ENCODE measurements at regions not wholly inside any gene's neighbourhood (a gene's known extent, or its start where the extent isn't known, plus 50 kb on each side); places are given as distances from the start of the nearest gene placed in this dataset.

GRCh38 chr18:68438536-68438935, 276.4 kb downstream of the TMX3 start:
- DNase-seq (ENCODE audit: extremely low spot score) = no peak
- ChIA-PET POLR2A (no interaction called here), CTCF (no interaction called here)
- TF ChIP-seq CTCF (IDR thresholded peaks at IDR 0.05; ENCODE audit: control extremely low read depth, extremely low read depth, low read depth, missing control alignments) = no peak

GRCh38 chr18:68436485-68436884, 278.4 kb downstream of the TMX3 start:
- CTCF ChIA-PET = no interaction called here
- no peak for DNase-seq (ENCODE audit: extremely low spot score)

GRCh38 chr18:68435581-68435980, 279.3 kb downstream of the TMX3 start:
- POLR2A ChIA-PET = no interaction called here
- DNase-seq (ENCODE audit: extremely low spot score) = no peak
- TF ChIP-seq CTCF (IDR thresholded peaks at IDR 0.05; ENCODE audit: control extremely low read depth, extremely low read depth, low read depth, missing control alignments) = no peak
- CTCF ChIA-PET = no interaction called here

More at GRCh38 chr18:68436485-68436884, 278.4 kb downstream of the TMX3 start:
- POLR2A ChIA-PET = no interaction called here
- no peak for TF ChIP-seq CTCF (IDR thresholded peaks at IDR 0.05; ENCODE audit: control extremely low read depth, extremely low read depth, low read depth, missing control alignments)

GRCh38 chr18:68431922-68432198, 283.0 kb downstream of the TMX3 start:
- POLR2A ChIA-PET = no interaction called here
- no peak for TF ChIP-seq CTCF (IDR thresholded peaks at IDR 0.05; ENCODE audit: control extremely low read depth, extremely low read depth, low read depth, missing control alignments)
- no peak for DNase-seq (ENCODE audit: extremely low spot score)
- CTCF ChIA-PET = interaction anchor here (1.0 kb wide), 1 partner anchor 67 kb away, joined by 3 read pairs; no protein-coding TSS in a partner anchor

- no peak for DNase-seq (ENCODE audit: extremely low spot score)
- ChIA-PET POLR2A (no interaction called here), CTCF (interaction anchor here (1.0 to 1.3 kb wide), 2 partner anchors 9 to 67 kb away, joined by 3 to 6 read pairs; no protein-coding TSS in a partner anchor)
- TF ChIP-seq CTCF (IDR thresholded peaks at IDR 0.05; ENCODE audit: control extremely low read depth, extremely low read depth, low read depth, missing control alignments) = no peak
Measured at GRCh38 chr18:68431111-68431921, 283.6 kb downstream of the TMX3 start.

GRCh38 chr18:68429841-68430240, 285.1 kb downstream of the TMX3 start:
- no peak for DNase-seq (ENCODE audit: extremely low spot score)
- POLR2A ChIA-PET = no interaction called here
- CTCF ChIA-PET = interaction anchor here (0.8 kb wide), 1 partner anchor 57 kb away, joined by 3 read pairs; no protein-coding TSS in a partner anchor

More at GRCh38 chr18:68429841-68430240, 285.1 kb downstream of the TMX3 start:
- TF ChIP-seq CTCF (IDR thresholded peaks at IDR 0.05; ENCODE audit: control extremely low read depth, extremely low read depth, low read depth, missing control alignments) = no peak
